Fibroblast of lung (primary cell): ENCODE measurements at regions not wholly inside any gene's neighbourhood (a gene's known extent, or its start where the extent isn't known, plus 50 kb on each side); places are given as distances from the start of the nearest gene placed in this dataset.

ENCODE experiments used
- DNase-seq, 2 donors: peaks; one replicate each; pipeline versions ENCODE4 v3.0.0 to v3.0.0-alpha.2; 2010; ENCODE audit warnings: low read depth in 2 of 2
- H2AFZ ChIP-seq: 2 replicates; pipeline ENCODE4 v1.5.1; 2012; ENCODE audit warnings: low read length, control low read depth, inconsistent platforms
- H3K27ac ChIP-seq: 2 replicates; pipeline ENCODE4 v1.5.1; 2011; ENCODE audit warnings: low read length, control low read depth; ENCODE audit not compliant: insufficient read depth
- H3K27me3 ChIP-seq: 2 replicates; pipeline ENCODE4 v1.5.1; 2011; ENCODE audit warnings: mild to moderate bottlenecking, low read length; ENCODE audit not compliant: control insufficient read depth, insufficient read depth
- H3K36me3 ChIP-seq: 2 replicates; pipeline ENCODE4 v1.5.1; 2011; ENCODE audit warnings: low read length; ENCODE audit not compliant: control insufficient read depth, insufficient read depth
- H3K4me1 ChIP-seq: 2 replicates; pipeline ENCODE4 v1.5.1; 2011; ENCODE audit warnings: low read length; ENCODE audit not compliant: control insufficient read depth, insufficient read depth; ENCODE audit errors: extremely low read depth
- H3K4me2 ChIP-seq: 2 replicates; pipeline ENCODE4 v1.5.1; 2011; ENCODE audit warnings: low read length, control low read depth; ENCODE audit not compliant: insufficient read depth; ENCODE audit errors: extremely low read depth
- H3K4me3 ChIP-seq, 4 experiments: fragments of 200-600 bp in 1 of 4; sonication (generic) in 1 of 4; replicated peaks in 1 of 4; 2 replicates each; pipeline ENCODE4 v1.5.1; 2011 to 2016; ENCODE audit warnings: low read length in 4 of 4, low read depth in 3 of 4, mild to moderate bottlenecking in 3 of 4, control low read depth in 2 of 4, inconsistent platforms in 1 of 4, mixed read lengths in 1 of 4; ENCODE audit not compliant: insufficient read depth in 1 of 4; ENCODE audit errors: control extremely low read depth in 1 of 4
- H3K79me2 ChIP-seq: 2 replicates; pipeline ENCODE4 v1.5.1; 2012; ENCODE audit warnings: mild to moderate bottlenecking, low read length, inconsistent platforms; ENCODE audit not compliant: control insufficient read depth, insufficient read depth
- H3K9ac ChIP-seq: 2 replicates; pipeline ENCODE4 v1.5.1; 2011; ENCODE audit warnings: mild to moderate bottlenecking, low read length, control low read depth; ENCODE audit not compliant: insufficient read depth
- H3K9me3 ChIP-seq: 2 replicates; pipeline ENCODE4 v1.5.1; 2012; ENCODE audit warnings: low read depth, low read length; ENCODE audit not compliant: control insufficient read depth, insufficient read depth
- H4K20me1 ChIP-seq: 2 replicates; pipeline ENCODE4 v1.5.1; 2011; ENCODE audit warnings: low read length; ENCODE audit not compliant: control insufficient read depth, insufficient read depth; ENCODE audit errors: extremely low read depth
- EZH2 ChIP-seq: IDR thresholded peaks from 2 replicates; pipeline ENCODE4 v1.5.1; 2012; ENCODE audit warnings: low read length, control low read depth, mild to moderate bottlenecking; ENCODE audit errors: missing control alignments
- TF ChIP-seq, protein P1 (sequence below), 2 donors: IDR thresholded peaks in 1 of 2; conservative IDR thresholded peaks in 1 of 2; 1 replicate in 1 of 2; 2 replicates in 1 of 2; pipeline ENCODE4 v1.5.1; 2011 to 2012; ENCODE audit warnings: low read length in 2 of 2, control low read depth in 1 of 2, inconsistent platforms in 1 of 2, low read depth in 1 of 2, mild to moderate bottlenecking in 1 of 2

- Histone ChIP-seq H3K4me2 (no peak overlapping the region), H2AFZ (no peak overlapping the region), H3K27me3 (no peaks in the 10 kb centered on the region), H3K9me3 (no peaks in the 10 kb centered on the region), H3K4me1 (no peaks in the 10 kb centered on the region), H3K4me3 (no peak overlapping the region), H3K36me3 (no peaks in the 10 kb centered on the region), H4K20me1 (no peaks in the 10 kb centered on the region), H3K27ac (no peak overlapping the region), H3K9ac (no peak overlapping the region), H3K79me2 (no peaks in the 10 kb centered on the region)
- no peak for TF ChIP-seq EZH2
- TF ChIP-seq, protein P1, sequence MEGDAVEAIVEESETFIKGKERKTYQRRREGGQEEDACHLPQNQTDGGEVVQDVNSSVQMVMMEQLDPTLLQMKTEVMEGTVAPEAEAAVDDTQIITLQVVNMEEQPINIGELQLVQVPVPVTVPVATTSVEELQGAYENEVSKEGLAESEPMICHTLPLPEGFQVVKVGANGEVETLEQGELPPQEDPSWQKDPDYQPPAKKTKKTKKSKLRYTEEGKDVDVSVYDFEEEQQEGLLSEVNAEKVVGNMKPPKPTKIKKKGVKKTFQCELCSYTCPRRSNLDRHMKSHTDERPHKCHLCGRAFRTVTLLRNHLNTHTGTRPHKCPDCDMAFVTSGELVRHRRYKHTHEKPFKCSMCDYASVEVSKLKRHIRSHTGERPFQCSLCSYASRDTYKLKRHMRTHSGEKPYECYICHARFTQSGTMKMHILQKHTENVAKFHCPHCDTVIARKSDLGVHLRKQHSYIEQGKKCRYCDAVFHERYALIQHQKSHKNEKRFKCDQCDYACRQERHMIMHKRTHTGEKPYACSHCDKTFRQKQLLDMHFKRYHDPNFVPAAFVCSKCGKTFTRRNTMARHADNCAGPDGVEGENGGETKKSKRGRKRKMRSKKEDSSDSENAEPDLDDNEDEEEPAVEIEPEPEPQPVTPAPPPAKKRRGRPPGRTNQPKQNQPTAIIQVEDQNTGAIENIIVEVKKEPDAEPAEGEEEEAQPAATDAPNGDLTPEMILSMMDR (conservative IDR thresholded peaks at IDR 0.05 in 1 of 2, IDR thresholded peaks at IDR 0.05 in 1 of 2; ENCODE audit: low read depth in 1 of 2, low read length in 2 of 2), result no peak
- DNase-seq, result no peak
These were observed 529.5 kb upstream of the RGMB start for GRCh38 chr5:98243972-98244371.

DNA sequence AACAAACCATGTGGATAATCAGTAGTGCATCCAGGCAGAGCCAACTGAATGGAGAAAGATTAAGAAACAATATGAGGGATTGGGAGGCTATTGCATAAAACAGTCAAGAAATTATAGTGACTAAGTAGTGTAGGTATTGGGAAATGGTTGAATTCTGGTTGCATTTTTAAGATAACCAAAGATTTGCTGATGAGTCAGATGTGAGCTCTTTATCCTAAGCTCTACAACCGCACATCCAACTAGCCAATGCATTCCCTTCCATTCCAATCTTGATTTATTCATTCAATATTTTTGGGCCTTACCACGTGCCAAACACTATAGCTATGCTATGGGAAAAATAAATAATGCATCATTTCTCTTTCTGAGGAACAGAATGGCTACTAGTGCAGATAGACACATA is 524.5 kb upstream of the RGMB start:
- no peak overlapping the region for H3K4me3 ChIP-seq
- H3K79me2 ChIP-seq, result no peaks in the 10 kb centered on the region
- no peaks in the 10 kb centered on the region for H3K27me3 ChIP-seq
- H3K4me1 ChIP-seq, result no peaks in the 10 kb centered on the region
- TF ChIP-seq, protein P1 (conservative IDR thresholded peaks at IDR 0.05 in 1 of 2, IDR thresholded peaks at IDR 0.05 in 1 of 2; ENCODE audit: low read depth in 1 of 2, low read length in 2 of 2), result no peak
- TF ChIP-seq EZH2, result no peak
- H3K9ac ChIP-seq, result no peak overlapping the region
- no peaks in the 10 kb centered on the region for H4K20me1 ChIP-seq
- H3K27ac ChIP-seq, result no peak overlapping the region
- no peaks in the 10 kb centered on the region for H3K36me3 ChIP-seq
- DNase-seq, result peak; percentile 94 to 96
- no peak overlapping the region for H3K4me2 ChIP-seq
- H3K9me3 ChIP-seq, result no peaks in the 10 kb centered on the region
- H2AFZ ChIP-seq, result no peak overlapping the region

GRCh38 chr5:98258939-98259338 is 514.5 kb upstream of the RGMB start:
- H3K27ac ChIP-seq, result no peak overlapping the region
- TF ChIP-seq, protein P1 (conservative IDR thresholded peaks at IDR 0.05 in 1 of 2, IDR thresholded peaks at IDR 0.05 in 1 of 2; ENCODE audit: low read depth in 1 of 2, low read length in 2 of 2), result no peak
- no peak for TF ChIP-seq EZH2
- no peak overlapping the region for H3K4me3 ChIP-seq
- H3K9ac ChIP-seq, result no peak overlapping the region
- no peaks in the 10 kb centered on the region for H3K27me3 ChIP-seq
- no peaks in the 10 kb centered on the region for H3K79me2 ChIP-seq
- no peaks in the 10 kb centered on the region for H3K36me3 ChIP-seq
- H3K9me3 ChIP-seq, result no peaks in the 10 kb centered on the region
- H2AFZ ChIP-seq, result no peak overlapping the region
- no peak for DNase-seq
- H3K4me1 ChIP-seq, result no peaks in the 10 kb centered on the region
- H4K20me1 ChIP-seq, result no peaks in the 10 kb centered on the region
- H3K4me2 ChIP-seq, result no peak overlapping the region
